ENCODE measurements at regions not wholly inside any gene's neighbourhood (a gene's known extent, or its start where the extent isn't known, plus 50 kb on each side); places are given as distances from the start of the nearest gene placed in this dataset.
"Not testable (repeated sequence)": the region's sequence is repeated elsewhere in the genome, so short reads cannot be mapped to it uniquely, and the experiment has no call there.

DNA sequence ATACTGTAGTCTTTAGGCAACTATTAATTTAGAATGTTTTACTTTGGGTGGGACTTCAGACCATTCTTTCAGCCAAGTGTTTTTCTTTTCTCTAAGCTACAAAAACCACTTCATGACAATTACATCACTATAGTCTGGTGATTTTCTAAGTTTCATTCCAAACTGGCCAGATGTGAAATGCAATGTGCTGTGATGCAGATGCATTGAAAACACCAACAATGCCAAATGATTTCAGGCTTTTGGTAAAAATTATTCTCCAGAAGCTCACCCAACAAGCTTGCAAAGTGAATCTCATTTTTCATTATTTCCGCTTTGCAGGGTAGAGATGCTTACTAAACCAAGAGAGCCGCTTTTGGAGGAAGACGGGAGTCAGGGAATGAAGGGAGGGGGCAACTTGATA, 118.4 kb upstream of the ANK3 start:
- no peak for DNase-seq

DNA sequence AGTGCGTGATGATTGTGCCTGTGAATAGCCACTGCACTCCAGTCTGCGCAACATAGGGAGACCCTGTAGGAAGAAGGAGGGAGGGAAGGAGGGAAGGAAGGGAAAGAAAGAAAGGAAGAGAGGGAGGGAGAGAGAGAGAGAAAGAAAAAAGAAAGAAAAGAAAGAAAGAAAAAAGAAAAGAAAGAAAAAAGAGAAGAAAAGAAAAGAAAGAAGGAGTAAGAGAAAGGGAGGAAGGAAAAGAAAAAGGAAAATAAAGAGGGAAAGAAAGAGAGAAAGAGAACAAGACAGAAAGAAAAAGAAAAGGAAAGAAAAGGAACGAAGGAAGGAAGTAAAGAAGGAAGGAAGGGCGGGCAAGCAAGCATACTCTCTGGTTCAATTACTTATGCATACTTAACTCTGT, 112.9 kb upstream of the ANK3 start:
- DNase-seq, result no peak

DNA sequence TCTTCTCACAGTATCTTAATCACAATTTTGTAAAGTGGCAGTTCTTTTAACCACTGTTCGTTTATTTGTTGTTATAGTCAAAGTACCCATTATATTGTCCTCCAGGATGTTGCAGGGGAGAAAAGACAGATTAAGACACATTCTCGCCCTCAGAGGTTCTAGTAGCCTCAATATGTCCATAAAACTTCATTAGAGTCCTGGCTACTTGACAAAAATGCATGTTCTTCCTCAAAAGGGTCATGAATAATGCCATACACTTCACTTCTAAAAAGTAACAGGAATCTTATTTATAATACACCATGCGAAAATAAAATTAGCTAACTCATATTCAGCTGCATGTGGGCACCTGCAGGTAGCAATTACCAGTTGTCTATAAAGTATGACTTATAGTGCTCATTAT, 109.3 kb upstream of the ANK3 start:
- DNase-seq, result no peak

DNA sequence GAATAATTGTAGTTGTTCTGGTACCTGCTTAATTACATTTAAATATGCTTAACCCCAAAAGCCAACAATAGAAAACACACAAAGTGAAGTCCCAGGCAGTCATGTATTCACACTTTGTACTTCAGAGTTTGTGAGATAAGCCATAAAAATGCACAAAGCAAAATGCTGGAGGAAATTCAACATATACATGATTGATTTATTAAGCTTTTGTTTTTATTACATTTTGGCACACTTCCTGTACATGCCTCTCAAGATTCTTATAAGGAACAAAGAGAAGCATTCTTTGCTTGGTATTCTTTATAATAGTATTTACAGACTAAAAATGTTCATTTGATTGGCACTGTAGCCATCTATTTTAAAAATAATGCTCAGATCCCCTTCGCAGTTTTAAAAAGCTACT, 107.7 kb upstream of the ANK3 start:
- DNase-seq, result no peak

DNA sequence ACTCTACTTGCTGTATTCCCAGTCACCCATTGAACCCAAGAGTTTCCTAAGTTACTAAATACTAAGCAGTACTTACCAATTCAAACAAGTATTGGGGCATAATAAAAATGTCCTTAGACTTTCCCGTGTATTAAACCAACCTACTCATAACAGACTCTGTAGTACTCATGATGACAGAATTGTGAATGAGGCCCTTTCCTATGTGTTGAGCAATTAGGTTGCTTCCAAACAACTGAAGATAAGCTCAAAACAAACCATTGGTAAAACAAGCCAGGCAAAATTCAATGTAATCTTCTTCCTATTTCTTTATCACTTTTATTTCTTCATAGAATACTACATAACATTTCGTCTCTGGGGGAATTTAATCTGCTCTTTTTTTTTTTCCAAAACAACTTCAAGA, 106.5 kb upstream of the ANK3 start:
- no peak for DNase-seq

DNA sequence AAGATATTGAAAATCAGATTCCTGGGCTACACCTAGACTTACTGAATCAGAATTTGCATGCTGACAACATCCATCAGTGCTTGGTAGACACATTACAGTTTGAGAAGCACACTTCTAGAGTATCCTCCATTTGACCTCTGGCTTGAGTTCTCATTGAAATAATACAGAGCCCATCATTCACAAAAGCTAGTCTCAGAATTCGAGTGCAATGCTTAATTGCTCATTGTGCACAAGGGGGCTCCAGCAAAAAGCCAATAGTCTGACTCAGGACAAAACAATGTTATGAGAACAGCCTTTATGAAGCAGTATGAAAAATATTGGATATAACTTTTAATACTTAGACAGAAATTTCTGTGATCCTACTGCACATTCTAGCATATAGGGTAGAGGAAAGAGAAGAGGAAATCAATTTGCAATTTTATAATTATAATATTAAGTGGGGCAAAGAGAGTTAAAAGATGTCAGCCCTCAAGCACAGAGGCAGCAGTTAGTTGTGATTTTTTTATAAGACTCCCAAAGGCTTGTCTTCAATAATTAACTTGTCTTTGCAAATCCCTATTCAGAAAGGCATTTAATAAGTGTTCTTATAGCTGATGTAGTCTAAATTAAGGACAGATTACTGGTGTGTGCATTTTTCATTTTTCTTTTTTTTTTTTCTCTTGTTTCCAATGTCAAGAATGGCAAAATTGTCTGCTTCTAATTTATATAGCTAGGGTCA, 105.8 kb upstream of the ANK3 start:
- no peak for DNase-seq

DNA sequence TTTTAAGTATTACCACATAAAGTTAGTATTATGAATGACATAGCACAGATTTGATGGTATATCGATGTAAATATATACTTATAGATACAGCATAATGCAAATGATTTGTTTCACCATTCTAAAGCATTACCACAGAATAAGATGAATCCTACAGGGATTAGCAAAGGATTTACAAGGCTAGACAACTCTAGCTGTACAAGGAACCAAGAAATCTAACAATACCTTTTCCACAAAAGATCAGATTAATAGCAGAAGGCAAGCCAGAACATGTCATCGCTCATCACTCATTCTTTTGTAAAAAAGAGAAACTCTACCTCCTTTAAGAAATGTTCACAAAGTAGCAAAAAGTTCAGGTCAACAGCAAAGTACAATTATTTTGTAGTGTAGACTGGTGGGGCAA, 105.1 kb upstream of the ANK3 start:
- DNase-seq, result no peak

DNA sequence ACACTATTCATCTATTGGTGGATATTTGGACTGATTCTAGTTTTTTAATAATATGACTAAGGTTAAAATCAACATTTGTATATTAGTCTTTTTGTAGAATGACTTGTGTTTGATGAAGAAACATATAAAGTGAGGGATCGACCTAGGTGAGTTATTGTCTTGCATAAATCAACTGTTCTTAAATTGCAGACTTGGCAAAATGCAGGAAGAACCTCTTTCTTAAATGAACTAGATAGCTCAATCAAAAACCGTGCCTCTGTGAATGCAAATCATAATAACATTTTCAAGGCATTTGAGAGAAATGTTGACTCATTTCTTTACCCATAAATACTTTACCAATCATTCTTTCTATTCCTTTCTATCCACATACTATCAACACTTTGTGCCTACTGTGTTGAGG, 101.5 kb upstream of the ANK3 start:
- DNase-seq, result no peak

DNA sequence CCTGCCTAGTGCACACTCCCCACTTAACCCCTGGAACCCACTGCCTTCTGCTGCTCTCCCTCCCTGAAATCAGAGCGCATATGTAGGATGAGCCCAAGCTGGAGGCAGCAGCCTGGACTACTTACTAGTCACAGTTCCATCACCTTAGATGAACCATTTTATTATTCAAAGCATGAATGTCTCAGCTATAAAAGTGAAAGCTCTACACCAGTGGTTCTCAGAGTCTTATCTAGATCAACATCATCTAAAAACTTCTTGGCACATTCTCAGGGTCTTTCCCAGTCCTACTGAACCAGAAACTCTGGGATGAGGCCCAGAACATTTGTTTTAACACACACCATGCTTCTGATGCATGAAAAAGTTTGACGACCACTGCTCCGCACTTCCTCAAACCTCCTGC, 100.3 kb upstream of the ANK3 start:
- no peak for DNase-seq

DNA sequence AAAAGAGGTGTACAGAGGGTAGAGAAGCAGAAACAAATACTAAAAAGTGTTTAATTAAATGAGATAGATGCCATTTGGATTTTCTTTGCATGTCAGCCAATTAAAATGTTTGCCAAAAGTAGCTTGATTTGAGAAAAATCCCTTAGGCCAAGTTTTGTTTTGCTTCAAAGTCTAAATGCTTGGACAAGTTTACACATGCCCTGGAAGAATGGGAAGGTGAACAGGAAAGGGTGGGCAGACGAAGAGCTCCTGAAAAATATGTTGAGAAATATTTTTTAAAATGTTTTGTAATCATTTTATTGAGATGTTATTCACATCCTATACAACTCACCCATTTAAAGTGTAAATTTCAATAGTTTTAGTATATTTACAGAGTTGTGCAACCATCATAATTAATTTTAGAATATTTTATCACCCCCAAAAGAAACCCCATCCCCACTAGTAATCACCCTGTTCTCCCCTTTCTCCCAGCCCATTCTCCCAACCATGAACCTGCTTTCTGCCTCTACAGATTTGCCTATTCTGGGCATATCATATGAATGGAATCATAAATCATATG, 98.5 kb upstream of the ANK3 start:
- DNase-seq, result peak in 1 of 2 experiments; percentile 10

DNA sequence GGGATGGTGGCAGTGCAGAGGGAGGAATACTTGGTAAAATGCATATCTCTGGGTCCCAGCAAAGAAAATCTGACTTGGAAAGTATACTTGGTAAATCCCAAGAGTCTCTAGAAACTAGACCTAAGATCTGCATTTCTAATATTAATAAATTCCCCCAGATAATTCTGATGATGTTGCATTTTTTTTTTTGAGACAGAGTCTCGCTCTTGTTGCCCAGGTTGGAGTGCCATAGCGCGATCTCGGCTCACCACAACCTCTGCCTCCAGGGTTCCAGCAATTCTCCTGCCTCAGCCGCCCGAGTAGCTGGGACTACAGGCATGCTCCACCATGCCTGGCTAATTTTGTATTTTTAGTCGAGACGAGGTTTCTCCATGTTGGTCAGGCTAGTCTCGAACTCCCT, 97.9 kb upstream of the ANK3 start:
- DNase-seq, result no peak

DNA sequence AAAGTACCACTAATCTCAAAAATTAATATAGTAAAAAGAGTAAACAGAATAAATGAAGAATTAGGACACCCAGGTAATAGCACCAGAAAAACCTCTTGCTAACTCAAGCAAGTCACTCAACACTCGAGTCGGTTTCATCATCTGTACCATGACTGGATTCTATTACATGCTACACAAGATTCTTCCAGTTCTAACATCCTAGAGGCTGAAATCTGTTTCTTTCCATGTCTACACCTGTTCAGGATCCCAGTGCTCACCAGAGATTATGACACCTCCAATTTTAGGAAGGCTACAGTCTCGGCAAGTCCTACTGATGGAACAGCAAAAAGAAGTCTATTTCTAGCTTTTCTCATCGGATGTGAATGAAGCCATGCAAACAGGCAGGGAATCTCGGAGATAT, 95.3 kb upstream of the ANK3 start:
- no peak for DNase-seq

DNA sequence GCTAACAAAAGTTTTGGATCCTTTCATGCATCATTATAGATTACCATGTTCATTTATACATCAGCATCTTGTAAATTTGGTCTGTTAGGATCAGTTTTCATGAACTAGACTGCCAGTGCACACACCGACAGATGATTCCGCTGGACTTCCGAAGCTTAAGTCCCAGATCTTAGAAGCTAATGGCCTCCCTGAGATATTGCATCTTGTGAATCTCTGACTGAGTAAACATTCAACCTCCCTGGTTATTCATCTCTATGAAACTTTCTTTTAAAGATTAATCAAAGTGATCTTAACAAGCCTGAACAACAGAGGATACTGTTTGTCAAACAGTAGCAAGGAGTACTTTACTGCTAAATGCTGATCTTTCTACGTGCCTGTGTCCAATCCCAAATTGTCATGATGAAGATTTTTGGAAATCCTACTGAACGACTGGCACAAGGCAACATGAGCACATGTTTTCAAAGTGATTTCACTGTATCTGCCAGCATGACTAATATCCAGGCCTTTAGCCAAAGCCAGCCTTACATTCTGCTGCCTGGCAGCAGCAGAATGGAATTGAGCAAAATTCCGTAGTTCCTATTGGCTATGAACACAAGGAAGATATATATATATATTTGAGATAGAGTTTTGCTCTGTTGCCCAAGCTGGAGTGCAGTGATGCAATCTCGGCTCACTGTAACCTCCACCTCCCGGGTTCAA, 91.3 kb upstream of the ANK3 start:
- peak; percentile 88 to 92 for DNase-seq

DNA sequence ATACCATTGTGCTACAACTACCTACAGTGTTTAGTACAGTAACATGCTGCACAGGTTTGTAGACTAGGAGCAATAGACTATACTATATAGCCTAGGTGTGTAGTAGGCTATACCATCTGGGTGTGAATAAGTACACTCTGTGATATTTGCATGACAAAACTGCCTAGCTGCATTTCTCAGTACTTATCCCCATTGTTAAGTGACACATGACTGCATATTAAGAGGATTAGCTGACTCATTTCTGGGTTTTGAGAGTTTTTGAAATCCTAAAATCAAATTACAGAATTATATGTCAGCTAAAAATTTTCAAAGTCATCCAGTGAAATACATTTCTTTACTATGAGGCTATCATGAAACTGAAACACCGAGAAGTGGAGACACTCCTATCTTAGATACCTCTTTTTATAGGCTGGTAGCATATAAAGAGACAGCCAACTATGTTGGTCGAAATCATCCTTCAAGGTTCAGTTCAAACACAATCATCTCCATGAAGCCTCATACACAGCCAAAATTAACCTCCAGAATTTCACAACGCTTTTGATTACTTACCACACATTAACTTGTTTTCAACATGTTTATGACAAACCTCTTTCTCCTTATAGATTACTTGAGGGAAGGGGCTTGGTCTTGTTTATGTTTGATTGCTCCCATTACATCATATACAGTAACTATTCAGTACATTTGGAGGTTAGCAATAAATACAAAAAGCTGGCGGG, 89.8 kb upstream of the ANK3 start:
- no peak for DNase-seq

DNA sequence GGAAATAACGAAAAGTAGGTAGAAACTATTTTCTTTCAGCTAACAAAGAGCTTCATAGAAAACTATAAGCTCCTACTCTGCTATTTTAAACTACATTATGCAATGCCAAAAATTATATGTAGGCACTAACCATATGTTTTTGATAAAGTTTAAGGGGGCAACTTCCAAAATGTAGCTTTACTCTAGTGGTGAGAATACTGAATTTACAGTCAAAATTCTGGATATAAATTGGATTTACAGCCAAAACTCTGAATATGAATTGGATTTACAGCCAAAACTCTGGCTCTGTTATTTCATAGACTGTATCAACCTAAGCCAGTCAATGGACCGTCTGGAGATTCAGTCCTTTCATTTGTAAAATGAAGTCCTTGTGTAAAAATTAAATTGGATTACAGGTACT, 86.8 kb upstream of the ANK3 start:
- no peak for DNase-seq

DNA sequence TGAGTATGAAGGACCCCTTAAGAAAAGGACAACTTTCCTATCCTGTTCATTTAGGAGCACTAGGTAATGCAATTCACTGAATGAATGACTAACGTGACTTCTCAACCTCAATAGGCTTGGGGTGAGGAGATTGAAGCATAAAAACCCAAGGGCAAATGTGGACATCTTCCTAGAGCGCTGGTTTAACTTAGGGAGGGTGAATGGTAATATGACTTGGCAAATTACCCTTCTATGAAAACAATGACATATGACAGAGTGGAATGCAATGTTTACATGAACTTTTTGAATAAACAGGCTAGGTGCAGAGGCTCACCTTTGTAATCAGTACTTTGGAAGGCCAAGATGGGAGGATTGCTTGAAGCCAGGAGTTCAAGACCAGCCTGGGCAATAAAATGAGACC, 83.9 kb upstream of the ANK3 start:
- DNase-seq, result no peak

DNA sequence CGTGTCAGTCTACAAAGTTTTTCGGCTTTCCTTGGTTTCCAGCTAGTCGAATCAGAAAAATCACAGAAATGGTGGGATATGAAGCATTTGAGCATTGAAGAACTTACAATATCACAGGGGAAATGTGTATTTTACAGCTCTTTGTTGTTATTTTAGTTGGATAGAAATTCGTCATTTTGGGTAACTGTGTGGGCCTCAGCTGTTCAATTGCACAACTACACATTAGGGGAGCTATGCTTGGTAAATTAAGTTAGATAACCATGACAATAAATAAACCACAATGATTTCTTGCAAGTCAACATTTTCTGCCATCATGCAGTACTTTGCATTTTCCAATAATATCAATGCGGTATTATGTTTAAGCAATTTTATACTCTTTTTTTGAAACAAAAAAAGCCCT, 80.4 kb upstream of the ANK3 start:
- no peak for DNase-seq

DNA sequence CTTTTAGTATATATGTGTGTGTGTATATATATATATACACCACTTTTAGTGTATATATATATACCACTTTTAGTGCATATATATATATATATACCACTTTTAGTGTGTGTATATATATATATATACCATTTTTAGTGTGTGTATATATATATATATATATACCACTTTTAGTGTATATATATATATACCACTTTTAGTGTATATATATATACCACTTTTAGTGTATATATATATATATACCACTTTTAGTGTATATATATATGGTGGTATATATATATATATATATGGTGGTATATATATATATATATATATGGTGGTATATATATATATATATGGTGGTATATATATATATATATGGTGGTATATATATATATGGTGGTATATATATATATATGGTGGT, 79.5 kb upstream of the ANK3 start:
- not testable (repeated sequence) for DNase-seq

DNA sequence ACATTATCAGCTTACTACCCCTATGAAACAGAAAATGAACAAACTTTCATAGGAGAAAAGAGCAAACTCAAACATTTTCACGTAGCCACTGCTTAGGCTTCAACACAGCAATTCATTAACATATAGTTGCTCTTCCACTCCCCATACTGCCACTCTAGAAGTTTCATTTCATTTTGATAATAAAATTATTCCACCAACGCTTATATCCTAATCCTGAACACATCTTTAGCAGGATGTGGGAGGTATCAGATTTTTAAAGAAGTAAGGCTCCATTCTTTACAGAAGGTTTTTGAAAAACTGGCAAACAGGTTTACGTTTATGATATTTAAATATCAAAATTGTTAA, 77.5 kb upstream of the ANK3 start:
- DNase-seq, result no peak

DNA sequence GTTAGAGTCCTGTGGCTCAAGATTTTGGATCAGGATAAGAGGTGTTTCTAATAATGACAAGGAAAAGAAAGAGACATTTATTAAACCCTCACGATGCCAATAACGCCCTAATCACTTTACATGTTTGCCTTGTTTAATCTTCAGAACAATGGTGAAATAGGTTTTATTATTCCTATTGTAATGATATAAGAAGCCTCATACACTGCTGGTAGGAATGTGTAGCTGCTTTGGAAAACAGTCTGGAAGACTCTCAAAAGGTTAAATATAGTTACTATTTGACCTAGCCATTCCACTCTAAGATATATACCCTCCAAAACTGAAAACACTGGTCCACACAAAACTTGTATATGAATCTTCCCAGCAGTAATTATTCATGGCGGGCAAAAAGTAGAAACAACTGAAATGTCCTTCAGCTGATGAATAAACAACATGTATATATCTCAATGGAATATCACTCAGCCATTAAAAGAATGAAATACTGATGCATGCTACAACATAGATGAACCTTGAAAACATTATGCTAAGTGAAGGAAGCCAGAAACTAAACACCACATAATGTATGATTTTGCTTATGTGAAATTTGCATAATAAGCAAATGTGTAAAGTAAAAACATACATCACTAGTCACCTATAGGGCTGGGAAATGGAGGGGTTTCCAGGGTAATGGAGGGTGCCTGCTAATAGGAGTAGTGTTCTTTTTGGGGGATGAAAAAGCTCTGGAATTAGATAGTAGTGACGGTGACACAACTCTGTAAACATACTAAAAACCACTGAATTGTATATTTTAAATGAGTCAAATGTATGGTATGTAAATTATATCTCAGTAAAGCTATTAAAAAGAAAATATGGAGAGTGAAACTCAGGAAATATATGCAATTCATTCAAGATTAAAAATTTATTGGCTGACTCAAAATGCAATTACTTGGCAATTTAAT, 76.9 kb upstream of the ANK3 start:
- DNase-seq, result no peak

DNA sequence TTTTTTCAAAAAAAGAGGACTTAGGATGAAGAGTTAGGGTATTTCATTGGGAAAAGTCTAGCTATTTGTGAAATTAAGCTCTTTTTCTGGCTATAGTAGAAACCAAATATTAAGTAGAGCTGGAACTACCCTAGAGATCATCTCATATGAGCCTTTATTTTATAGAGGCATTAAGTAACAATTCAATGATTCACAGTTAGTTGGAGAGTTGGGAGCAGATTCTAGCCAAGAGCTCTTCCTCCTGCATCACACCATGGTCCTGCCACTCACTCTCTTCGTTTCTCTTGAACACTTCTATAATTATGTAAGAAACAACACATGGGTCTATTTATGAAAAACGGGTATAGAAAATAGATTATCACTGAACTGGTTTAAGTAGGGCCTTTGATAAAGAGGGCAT, 76.1 kb upstream of the ANK3 start:
- DNase-seq, result no peak

DNA sequence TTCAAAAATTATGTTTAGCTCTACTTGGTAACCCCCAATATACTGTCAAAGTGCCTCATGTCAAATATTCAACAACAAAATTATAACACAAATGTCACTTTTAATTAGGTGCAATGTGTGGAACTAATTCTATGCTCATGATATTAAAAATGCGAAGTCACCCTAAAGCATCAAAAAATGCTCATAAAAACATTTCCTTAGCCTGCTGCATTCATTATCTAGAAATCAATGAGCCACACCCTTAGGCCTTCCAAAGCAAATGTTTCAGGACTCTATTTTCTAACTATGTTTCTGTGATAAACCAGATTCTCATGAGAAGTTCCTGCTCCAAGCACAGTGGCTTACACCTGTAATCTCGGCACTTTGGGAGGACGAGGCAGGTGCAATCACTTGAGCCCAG, 75.0 kb upstream of the ANK3 start:
- no peak for DNase-seq

DNA sequence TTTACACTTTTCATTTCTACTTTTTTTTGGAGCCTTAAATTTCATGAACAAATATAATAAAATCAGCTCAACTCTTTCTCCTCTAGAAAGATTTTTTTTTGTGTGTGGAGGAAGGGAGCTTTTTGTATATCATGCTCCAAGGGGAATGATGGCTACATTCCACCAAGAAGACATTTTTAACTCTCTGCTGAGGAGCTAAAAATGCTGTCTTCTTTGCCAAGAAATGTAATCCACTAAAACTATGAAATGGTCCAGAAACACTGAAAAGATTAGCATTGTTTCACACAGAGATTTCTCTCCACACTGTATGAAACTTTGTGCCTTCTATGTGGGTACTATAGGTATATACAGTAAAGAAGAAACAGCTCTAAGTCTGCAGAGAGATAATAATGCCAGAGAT, 74.1 kb upstream of the ANK3 start:
- no peak for DNase-seq
